HL-60 (cell line): ENCODE measurements at regions not wholly inside any gene's neighbourhood (a gene's known extent, or its start where the extent isn't known, plus 50 kb on each side); places are given as distances from the start of the nearest gene placed in this dataset.

Experiments used
- POLR2AphosphoS5 ChIP-seq: IDR thresholded peaks from 2 replicates; pipeline ENCODE4 v1.6.1; 2012; ENCODE audit warnings: low read depth
- REST ChIP-seq: IDR thresholded peaks from 2 replicates; pipeline ENCODE4 v1.6.1; 2012; ENCODE audit warnings: low read depth; ENCODE audit not compliant: insufficient replicate concordance
- TF ChIP-seq, protein P1 (sequence below): IDR thresholded peaks from one replicate; pipeline ENCODE4 v1.5.1; 2011; ENCODE audit warnings: low read length, control low read depth, inconsistent platforms; ENCODE audit not compliant: insufficient read depth

DNA sequence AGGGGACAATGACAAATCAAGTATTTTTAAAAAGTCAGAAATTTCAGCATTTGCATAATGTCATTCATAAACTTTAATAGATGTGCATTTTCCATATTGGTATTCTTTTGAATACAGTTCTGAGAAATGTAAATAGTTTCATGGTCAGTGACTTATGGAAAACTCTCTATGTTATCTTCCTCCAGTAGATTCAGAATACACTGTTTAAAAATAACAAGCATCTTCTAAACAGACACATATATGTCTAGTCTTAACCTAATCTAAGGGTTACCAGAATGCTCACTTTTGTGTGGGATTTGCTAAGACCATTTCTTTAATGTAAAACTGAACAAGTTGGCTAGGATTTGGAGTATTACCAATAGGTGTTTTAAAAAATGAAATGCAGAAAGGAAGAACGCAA lies 119.8 kb upstream of the SGCG start:
- TF ChIP-seq, protein P1, sequence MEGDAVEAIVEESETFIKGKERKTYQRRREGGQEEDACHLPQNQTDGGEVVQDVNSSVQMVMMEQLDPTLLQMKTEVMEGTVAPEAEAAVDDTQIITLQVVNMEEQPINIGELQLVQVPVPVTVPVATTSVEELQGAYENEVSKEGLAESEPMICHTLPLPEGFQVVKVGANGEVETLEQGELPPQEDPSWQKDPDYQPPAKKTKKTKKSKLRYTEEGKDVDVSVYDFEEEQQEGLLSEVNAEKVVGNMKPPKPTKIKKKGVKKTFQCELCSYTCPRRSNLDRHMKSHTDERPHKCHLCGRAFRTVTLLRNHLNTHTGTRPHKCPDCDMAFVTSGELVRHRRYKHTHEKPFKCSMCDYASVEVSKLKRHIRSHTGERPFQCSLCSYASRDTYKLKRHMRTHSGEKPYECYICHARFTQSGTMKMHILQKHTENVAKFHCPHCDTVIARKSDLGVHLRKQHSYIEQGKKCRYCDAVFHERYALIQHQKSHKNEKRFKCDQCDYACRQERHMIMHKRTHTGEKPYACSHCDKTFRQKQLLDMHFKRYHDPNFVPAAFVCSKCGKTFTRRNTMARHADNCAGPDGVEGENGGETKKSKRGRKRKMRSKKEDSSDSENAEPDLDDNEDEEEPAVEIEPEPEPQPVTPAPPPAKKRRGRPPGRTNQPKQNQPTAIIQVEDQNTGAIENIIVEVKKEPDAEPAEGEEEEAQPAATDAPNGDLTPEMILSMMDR = no peak
- TF ChIP-seq POLR2AphosphoS5 (no peak), REST (no peak)
